GM19043 (cell line): ENCODE measurements at regions not wholly inside any gene's neighbourhood (a gene's known extent, or its start where the extent isn't known, plus 50 kb on each side); places are given as distances from the start of the nearest gene placed in this dataset.

Experiments
- ATAC-seq: cut with Tn5 transposase; IDR thresholded peaks from one replicate; pipeline ENCODE4 v1.9.1; 2021; ENCODE audit warnings: low read depth; ENCODE audit not compliant: unreplicated experiment

- no peak for ATAC-seq
Observed at GRCh38 chr12:85663631-85664030, 172.6 kb downstream of the RASSF9 start.

DNA sequence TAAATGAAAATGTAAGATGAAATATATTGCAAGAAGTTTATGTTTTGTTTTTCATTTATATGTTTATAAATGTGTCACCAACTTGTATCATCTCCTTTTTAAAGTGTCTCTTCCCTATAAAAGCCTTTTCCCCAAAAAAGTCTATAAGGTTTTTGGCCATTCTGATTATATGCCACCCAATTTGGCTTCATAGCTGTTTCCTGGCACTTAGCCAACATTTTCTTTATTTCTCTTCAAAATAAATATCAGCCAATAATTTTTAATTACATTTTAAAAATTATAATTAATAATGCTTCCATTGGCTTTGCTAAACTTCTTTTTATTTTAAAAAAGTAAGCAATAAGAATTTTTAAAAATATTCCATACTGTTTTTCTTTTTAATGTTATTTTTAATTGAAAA lies 171.8 kb downstream of the RASSF9 start:
- ATAC-seq = no peak

GRCh38 chr12:85669911-85670310 lies 166.3 kb downstream of the RASSF9 start:
- no peak for ATAC-seq

DNA sequence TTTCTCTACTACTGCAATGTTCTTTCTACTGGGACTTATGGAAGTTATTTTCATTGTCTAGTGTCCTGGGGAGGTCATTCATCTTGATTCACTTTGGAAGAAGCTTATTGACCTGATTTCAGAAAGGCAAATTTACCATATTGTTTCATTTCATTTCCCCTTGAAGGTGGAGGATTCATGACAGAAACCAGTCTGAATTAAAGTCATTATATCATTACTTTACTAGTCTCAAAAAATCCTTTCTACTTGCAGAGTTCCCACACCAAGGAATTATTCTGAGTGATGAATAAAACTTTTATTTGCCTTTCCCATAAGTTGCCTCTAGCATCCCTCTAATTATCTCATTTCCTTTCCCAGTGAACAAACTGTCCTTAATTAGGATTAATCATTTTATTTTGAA lies 163.8 kb downstream of the RASSF9 start:
- no peak for ATAC-seq

DNA sequence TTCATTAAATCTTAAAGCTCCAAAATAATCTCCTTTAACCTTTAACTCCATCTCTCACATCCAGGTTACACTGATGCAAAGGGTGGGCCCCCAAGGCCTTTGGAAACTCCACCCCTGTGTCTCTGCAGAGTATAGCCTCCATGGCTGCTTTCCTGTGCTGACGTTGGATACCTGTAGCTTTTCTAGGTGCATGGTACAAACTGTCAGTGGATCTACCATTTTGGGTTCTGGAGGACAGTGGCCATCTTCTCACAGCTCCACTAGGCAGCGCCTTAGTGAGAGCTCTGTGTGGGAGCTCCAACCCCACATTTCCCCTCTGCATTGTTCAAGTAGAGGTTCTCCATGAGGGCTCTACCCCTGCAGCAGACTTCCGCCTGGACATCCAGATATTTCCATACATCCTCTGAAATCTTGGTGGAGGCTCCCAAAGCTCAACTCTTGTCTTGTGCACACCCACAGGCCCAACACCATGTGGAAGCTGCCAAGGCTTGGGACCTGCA lies 162.2 kb downstream of the RASSF9 start:
- no peak for ATAC-seq

- no peak for ATAC-seq
Observed at GRCh38 chr12:85676816-85677749, 159.1 kb downstream of the RASSF9 start.

DNA sequence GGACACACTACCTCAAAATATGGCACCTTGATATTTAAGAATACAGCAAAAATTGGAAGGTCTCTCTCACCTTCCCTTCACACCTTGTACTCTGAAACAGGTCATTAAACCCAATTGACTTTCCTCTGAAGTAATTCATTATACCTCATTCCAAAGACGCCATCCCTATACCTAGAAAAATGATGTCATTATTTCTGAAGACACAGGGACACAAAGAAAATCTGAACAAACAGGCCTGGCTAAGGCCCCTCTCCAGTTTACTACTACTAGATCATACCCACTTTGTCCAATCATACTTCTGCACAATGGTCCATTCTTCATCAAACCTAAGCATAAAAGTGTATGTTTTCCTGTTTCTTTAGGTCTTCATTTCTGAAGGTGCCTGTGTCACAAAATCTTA lies 156.9 kb downstream of the RASSF9 start:
- no peak for ATAC-seq

GRCh38 chr12:85680881-85681280 lies 155.3 kb downstream of the RASSF9 start:
- ATAC-seq = no peak

DNA sequence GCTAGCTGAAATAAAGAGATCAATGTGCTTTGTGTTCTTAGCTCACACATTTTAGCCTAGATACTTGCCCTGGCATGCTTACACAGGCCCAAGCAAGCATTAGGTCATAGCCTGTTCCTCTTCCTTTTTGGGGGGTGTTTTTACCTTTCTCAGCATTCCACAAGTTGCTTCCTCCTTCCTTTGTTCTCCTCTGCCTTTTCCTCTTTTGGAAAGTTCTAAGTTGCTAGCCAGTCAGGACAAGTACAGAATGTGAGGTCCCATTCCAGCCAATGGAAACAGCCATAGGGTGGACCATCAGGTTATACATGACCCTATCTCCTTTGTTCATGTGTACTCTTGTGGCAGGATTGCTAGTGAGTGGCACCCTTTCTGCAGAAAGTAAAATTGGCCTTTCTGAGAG lies 154.9 kb downstream of the RASSF9 start:
- no peak for ATAC-seq

GRCh38 chr12:85683051-85683450 lies 153.2 kb downstream of the RASSF9 start:
- ATAC-seq = no peak

DNA sequence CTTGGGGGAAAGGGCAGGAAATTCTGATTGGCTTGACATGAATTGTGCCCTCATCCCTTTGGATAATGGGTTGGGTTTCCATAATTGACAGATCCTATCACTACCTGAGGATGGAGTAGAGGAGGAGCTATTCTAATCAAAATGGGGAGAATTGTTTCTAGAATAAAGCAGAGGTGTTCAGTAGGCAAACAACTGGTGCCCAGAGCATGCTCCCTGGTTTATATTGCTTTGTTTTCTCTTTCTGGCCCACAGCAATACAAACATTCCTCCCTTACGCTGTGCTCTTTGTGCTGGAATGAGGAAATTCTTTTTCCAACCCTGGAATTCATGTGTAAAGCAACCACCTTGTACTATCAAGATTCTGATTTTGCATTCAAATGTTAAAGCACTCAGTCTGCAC lies 147.4 kb downstream of the RASSF9 start:
- no peak for ATAC-seq

- ATAC-seq = no peak
Observed at GRCh38 chr12:85690146-85690545, 146.1 kb downstream of the RASSF9 start.

GRCh38 chr12:85693093-85693665 lies 143.0 kb downstream of the RASSF9 start:
- no peak for ATAC-seq

GRCh38 chr12:85695097-85695715 lies 141.0 kb downstream of the RASSF9 start:
- ATAC-seq = no peak

DNA sequence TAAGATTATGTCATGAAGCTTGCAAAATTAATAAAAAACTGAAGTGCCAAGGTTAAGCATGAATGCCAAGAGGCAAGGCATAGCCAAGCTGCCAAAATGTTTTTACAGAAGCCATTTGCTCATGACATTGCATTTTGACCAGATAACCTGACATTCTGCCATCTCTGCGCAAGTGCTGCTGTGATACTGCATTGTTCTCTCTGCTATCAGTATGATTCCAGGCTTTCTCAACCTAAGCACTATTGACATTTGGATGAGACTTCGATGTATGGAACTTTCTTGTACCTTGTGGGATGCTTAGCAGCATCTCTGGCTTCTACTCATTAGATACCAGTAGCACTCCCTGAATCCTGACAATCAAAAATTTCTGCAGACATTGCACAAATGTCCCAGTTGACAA lies 139.2 kb downstream of the RASSF9 start:
- no peak for ATAC-seq

GRCh38 chr12:85698937-85699336 lies 137.3 kb downstream of the RASSF9 start:
- no peak for ATAC-seq

- no peak for ATAC-seq
Observed at GRCh38 chr12:85708775-85709174, 127.4 kb downstream of the RASSF9 start.

DNA sequence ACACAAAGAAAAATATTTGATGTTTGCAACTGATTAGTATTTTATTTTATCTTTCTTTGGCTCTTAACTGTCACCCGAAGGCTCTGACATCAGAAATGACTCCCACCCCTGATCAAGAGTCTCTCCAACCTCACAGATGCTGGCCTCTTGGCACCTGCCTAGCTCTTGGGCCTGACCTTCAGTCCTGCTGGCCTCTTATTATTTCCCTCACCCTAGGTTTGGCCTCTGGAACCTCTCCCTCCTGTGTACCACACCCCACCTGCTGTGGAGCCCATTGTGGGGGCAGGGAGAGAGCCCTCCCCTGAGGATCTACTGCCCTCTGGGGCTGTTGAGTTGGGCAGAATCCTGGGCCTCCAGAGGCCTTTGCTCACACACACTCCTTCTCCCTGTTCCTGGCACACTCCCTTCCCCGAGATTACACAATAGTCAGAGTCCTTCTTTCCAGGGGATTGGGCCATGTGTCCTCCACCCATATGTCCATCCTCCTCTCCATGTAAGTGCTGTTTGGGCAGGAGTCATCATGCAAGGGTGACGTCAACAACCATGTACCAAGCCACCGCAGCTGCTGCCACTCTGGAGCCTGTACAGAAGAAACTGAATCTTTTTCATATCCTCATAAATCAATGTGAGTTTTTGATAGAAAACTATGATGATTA lies 124.3 kb downstream of the RASSF9 start:
- no peak for ATAC-seq

GRCh38 chr12:85713373-85713772 lies 122.8 kb downstream of the RASSF9 start:
- ATAC-seq = no peak

DNA sequence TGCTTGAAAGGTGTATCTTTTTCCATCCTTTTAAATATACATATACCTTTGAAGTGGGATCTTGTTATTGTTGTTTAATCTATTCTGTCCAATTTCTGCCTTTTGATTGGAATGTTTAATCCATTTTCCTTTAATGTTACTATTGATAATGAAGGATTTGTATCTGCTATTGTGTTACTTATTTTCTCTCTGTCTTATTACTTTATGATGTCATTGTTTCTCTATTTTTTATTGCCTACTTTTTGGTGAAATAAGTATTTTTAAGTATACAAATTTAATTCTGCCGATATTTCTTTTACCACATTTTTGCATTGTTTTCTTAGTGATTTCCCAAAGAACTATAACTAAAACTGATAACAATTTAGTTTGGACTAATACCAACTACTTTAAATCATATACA lies 121.8 kb downstream of the RASSF9 start:
- no peak for ATAC-seq
